IMR-90 (cell line): ENCODE measurements at regions not wholly inside any gene's neighbourhood (a gene's known extent, or its start where the extent isn't known, plus 50 kb on each side); places are given as distances from the start of the nearest gene placed in this dataset.
A peak's percentile ranks its signal among the peaks of the same experiment; 100 is the strongest.

Source experiments
- ATAC-seq: fragments of 200-7000 bp; cut with Tn5 transposase; 2 replicates; pipeline ENCODE4 v1.9.1; 2020; ENCODE audit warnings: low read depth, mild to moderate bottlenecking, moderate library complexity
- BruUV-seq: library from RNA; stranded (reverse); fragments of 400-500 nt; replicated peaks from 2 replicates; lab custom pipeline; 2021; lab: Mats Ljungman, UMichigan
- CTCF ChIA-PET: fragments of 300-600 bp; formaldehyde crosslinking; extraction: SDS; loops from one replicate; lab custom pipeline; 2021; ENCODE audit warnings: antibody characterized with exemption; lab: Yijun Ruan, JAX
- POLR2A ChIA-PET: fragments of 300-600 bp; sonication (Branson Sonifier 250); formaldehyde crosslinking; loops from one replicate; lab custom pipeline; 2022; ENCODE audit warnings: antibody characterized with exemption; ENCODE audit not compliant: unreplicated experiment; lab: Charles Lee
- DNase-seq: peaks from one replicate; pipeline ENCODE4 v3.0.0; 2013
- H2AFZ ChIP-seq: replicated peaks from 2 replicates; pipeline ENCODE3; 2013; ENCODE audit warnings: low read length, mild to moderate bottlenecking; ENCODE audit not compliant: poor library complexity
- H2AK5ac ChIP-seq: 2 replicates; pipeline ENCODE4 v1.6.1; 2013; ENCODE audit warnings: low read depth, low read length, inconsistent platforms
- H2AK9ac ChIP-seq: replicated peaks from 2 replicates; pipeline ENCODE3; 2013; ENCODE audit warnings: mild to moderate bottlenecking, low read depth, low read length, moderate library complexity; ENCODE audit not compliant: poor library complexity
- H2BK120ac ChIP-seq: 2 replicates; pipeline ENCODE4 v1.6.1; 2013; ENCODE audit warnings: low read depth, low read length, inconsistent platforms
- H2BK15ac ChIP-seq: 3 replicates; pipeline ENCODE4 v1.6.1; 2013; ENCODE audit warnings: low read depth, low read length, inconsistent platforms
- H2BK20ac ChIP-seq: 2 replicates; pipeline ENCODE4 v1.6.1; 2013; ENCODE audit warnings: low read depth, mild to moderate bottlenecking, inconsistent platforms, low read length, moderate library complexity
- H2BK5ac ChIP-seq: 2 replicates; pipeline ENCODE4 v1.6.1; 2013; ENCODE audit warnings: mild to moderate bottlenecking, low read depth, low read length, inconsistent platforms; ENCODE audit not compliant: poor library complexity, severe bottlenecking
- H3K14ac ChIP-seq: replicated peaks from 2 replicates; pipeline ENCODE4 v1.6.1; 2013; ENCODE audit warnings: low read depth, low read length, inconsistent platforms
- H3K18ac ChIP-seq: 2 replicates; pipeline ENCODE4 v1.6.1; 2013; ENCODE audit warnings: low read depth, low read length, control low read depth
- H3K23ac ChIP-seq: 2 replicates; pipeline ENCODE4 v1.6.1; 2013; ENCODE audit warnings: low read depth, low read length, inconsistent platforms
- H3K27ac ChIP-seq: 2 replicates; pipeline ENCODE4 v1.5.1; 2013; ENCODE audit warnings: mild to moderate bottlenecking, control low read depth, low read length; ENCODE audit not compliant: insufficient read depth
- H3K27me3 ChIP-seq: 2 replicates; pipeline ENCODE4 v1.6.1; 2013; ENCODE audit warnings: low read length; ENCODE audit not compliant: control insufficient read depth, insufficient read depth
- H3K36me3 ChIP-seq: 2 replicates; pipeline ENCODE4 v1.6.1; 2013; ENCODE audit warnings: low read length, mixed read lengths; ENCODE audit not compliant: control insufficient read depth, insufficient read depth
- H3K4ac ChIP-seq: 2 replicates; pipeline ENCODE4 v1.6.1; 2013; ENCODE audit warnings: low read depth, low read length, inconsistent platforms
- H3K4me1 ChIP-seq: 2 replicates; pipeline ENCODE4 v1.6.1; 2013; ENCODE audit warnings: low read length, mixed read lengths; ENCODE audit not compliant: control insufficient read depth, insufficient read depth
- H3K4me2 ChIP-seq: 2 replicates; pipeline ENCODE4 v1.6.1; 2013; ENCODE audit warnings: low read depth, mild to moderate bottlenecking, control low read depth, low read length, moderate library complexity
- H3K4me3 ChIP-seq: 2 replicates; pipeline ENCODE4 v1.5.1; 2013; ENCODE audit warnings: low read depth, mild to moderate bottlenecking, control low read depth, low read length, moderate library complexity; ENCODE audit not compliant: insufficient read depth
- H3K56ac ChIP-seq: 2 replicates; pipeline ENCODE4 v1.6.1; 2013; ENCODE audit warnings: low read length, inconsistent platforms; ENCODE audit not compliant: insufficient read depth; ENCODE audit errors: extremely low read depth
- H3K79me1 ChIP-seq, 2 experiments: 2 replicates each; pipeline ENCODE4 v1.6.1; 2013; ENCODE audit warnings: low read length in 2 of 2, inconsistent platforms in 1 of 2, low read depth in 1 of 2
- H3K9ac ChIP-seq: 2 replicates; pipeline ENCODE4 v1.6.1; 2013; ENCODE audit warnings: low read depth, low read length, control low read depth
- H3K9me1 ChIP-seq: 2 replicates; pipeline ENCODE4 v1.6.1; 2013; ENCODE audit warnings: low read length, inconsistent platforms; ENCODE audit not compliant: insufficient read depth
- H3K9me3 ChIP-seq: 2 replicates; pipeline ENCODE4 v1.6.1; 2013; ENCODE audit warnings: low read length; ENCODE audit not compliant: control insufficient read depth, insufficient read depth
- H4K20me1 ChIP-seq: 2 replicates; pipeline ENCODE4 v1.6.1; 2013; ENCODE audit warnings: low read length, inconsistent platforms; ENCODE audit not compliant: insufficient read depth
- H4K5ac ChIP-seq: 2 replicates; pipeline ENCODE4 v1.6.1; 2013; ENCODE audit warnings: mild to moderate bottlenecking, low read depth, low read length, control low read depth
- H4K8ac ChIP-seq, 2 experiments: 2 replicates each; pipeline ENCODE4 v1.6.1; 2013; ENCODE audit warnings: low read depth in 2 of 2, low read length in 2 of 2, control low read depth in 1 of 2, inconsistent platforms in 1 of 2
- H4K91ac ChIP-seq: 2 replicates; pipeline ENCODE4 v1.6.1; 2013; ENCODE audit warnings: low read depth, low read length, inconsistent platforms; ENCODE audit not compliant: insufficient read depth
- CEBPB ChIP-seq: IDR thresholded peaks from 2 replicates; pipeline ENCODE4 v1.6.1; 2012; ENCODE audit warnings: low read depth, low read length, improper control_type of control experiment
- RCOR1 ChIP-seq: IDR thresholded peaks from 2 replicates; pipeline ENCODE4 v1.6.1; 2012; ENCODE audit warnings: mild to moderate bottlenecking, low read length, improper control_type of control experiment; ENCODE audit not compliant: insufficient replicate concordance
- WGBS, 2 experiments: methylation state at CpG; one replicate each; pipeline versions ENCODE4 v1.1.5 to v1.1.7; 2013; ENCODE audit warnings: missing lambda C conversion rate in 2 of 2; ENCODE audit not compliant: insufficient read length in 1 of 2; ENCODE audit errors: extremely low coverage in 2 of 2; 5-methylcytosine and 5-hydroxymethylcytosine counted together
- dilution Hi-C: fragments of 300-500 bp; cut with HindIII; formaldehyde crosslinking; loops from one replicate; pipeline ENCODE4 v1.14.3; 2018; ENCODE audit warnings: low sequenced_read_pairs; ENCODE audit not compliant: unreplicated experiment
- in situ Hi-C: fragments of 300-500 bp; cut with MboI; formaldehyde crosslinking; loops from 3 replicates; pipeline ENCODE4 v1.14.3; 2019; ENCODE audit warnings: low sequenced_read_pairs, inconsistent platforms, mixed read lengths
- intact Hi-C: fragments of 100-400 bp; cut with micrococcal nuclease; formaldehyde crosslinking; loops from 2 replicates; pipeline ENCODE4 v1.10.0; 2022

DNA sequence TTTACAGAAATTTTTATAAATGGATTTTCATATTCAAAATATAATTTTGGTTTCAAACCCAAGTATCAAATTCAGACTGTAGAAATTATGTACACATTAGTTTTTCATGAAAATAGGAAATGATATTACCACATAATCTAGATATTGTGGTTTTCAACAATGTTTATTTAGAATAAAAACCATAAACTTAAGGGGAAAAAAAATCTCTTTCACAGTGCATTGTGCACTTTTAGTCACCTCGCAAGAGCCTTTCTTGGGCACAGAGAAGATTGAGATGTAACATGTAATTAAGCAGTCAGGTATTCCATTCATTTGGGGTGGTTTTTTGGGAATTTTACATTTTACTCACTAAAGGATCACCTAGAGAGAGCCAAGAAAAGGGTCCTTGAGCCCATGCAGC is 104.0 kb downstream of the TANC2 start:
- Histone ChIP-seq H3K36me3 (no peaks in the 10 kb centered on the region), H3K56ac (no peak overlapping the region), H3K9me1 (peaks cover 5% of the 10 kb centered on the region), H4K5ac (no peak overlapping the region), H3K79me1 (peaks cover 20 to 41% of the 10 kb centered on the region in 2 experiments), H2AK5ac (no peak overlapping the region), H3K18ac (no peak overlapping the region), H4K91ac (no peak overlapping the region), H2AFZ (no peak overlapping the region), H3K9me3 (no peaks in the 10 kb centered on the region), H3K27ac (no peak overlapping the region), H3K9ac (no peak overlapping the region), H3K4me2 (no peak overlapping the region), H3K4me3 (no peak overlapping the region), H3K23ac (no peak overlapping the region), H2BK20ac (no peak overlapping the region), H3K4ac (no peak overlapping the region), H4K20me1 (peaks cover 26% of the 10 kb centered on the region), H2BK15ac (no peak overlapping the region), H3K27me3 (no peaks in the 10 kb centered on the region), H2BK5ac (no peak overlapping the region), H4K8ac (no peak overlapping the region), H2BK120ac (no peak overlapping the region), H3K4me1 (peaks cover 5% of the 10 kb centered on the region; the same call in 1 of the 2 replicates), H2AK9ac (no peak overlapping the region), H3K14ac (no peak overlapping the region)
- ATAC-seq, result no peak
- dilution Hi-C loops, result no loop called here
- peak; percentile 29 for DNase-seq
- intact Hi-C loops, result no loop called here
- BruUV-seq, result no TSS peak
- ChIA-PET POLR2A (no interaction called here), CTCF (no interaction called here)
- WGBS, 2 experiments, result no CpG with 5 or more reads among the region's 1 CpG
- TF ChIP-seq RCOR1 (no peak), CEBPB (peak; percentile 41; the same call in 1 of the 2 replicates)
- in situ Hi-C loops, result no loop called here
